ENCODE measurements at regions not wholly inside any gene's neighbourhood (a gene's known extent, or its start where the extent isn't known, plus 50 kb on each side); places are given as distances from the start of the nearest gene placed in this dataset.
A peak's percentile ranks its signal among the peaks of the same experiment; 100 is the strongest.

DNA sequence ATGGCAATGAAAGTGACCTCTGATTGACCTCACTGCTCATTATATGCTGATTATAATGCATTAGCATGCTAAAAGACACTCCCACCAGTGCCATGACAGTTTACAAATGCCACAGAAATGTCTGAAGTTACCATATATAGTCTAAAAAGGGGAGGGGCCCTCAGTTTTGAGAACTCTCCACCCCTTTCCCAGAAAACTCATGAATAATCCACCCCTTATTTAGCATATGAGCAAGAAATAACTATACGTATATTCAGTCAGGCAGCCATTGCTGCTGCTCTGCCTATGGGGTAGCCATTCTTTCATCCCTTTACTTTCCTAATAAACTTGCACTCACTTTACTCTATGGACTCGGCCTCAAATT, 163.1 kb downstream of the ESM1 start:
- Histone ChIP-seq H3K27me3 (ENCODE audit: control insufficient read depth, insufficient read depth, low read length) (no peaks in the 10 kb centered on the region), H3K9me3 (ENCODE audit: control insufficient read depth, low read length) (no peaks in the 10 kb centered on the region), H2AFZ (no peak overlapping the region), H3K4me1 (no peaks in the 10 kb centered on the region), H3K36me3 (ENCODE audit: control insufficient read depth, insufficient read depth, low read length) (no peaks in the 10 kb centered on the region), H3K4me3 (ENCODE audit: low read depth, low read length) (no peak overlapping the region), H3K9ac (no peak overlapping the region), H3K79me2 (no peaks in the 10 kb centered on the region), H3K4me2 (ENCODE audit: low read length) (no peak overlapping the region), H3K27ac (no peak overlapping the region)
- TF ChIP-seq, protein P1, sequence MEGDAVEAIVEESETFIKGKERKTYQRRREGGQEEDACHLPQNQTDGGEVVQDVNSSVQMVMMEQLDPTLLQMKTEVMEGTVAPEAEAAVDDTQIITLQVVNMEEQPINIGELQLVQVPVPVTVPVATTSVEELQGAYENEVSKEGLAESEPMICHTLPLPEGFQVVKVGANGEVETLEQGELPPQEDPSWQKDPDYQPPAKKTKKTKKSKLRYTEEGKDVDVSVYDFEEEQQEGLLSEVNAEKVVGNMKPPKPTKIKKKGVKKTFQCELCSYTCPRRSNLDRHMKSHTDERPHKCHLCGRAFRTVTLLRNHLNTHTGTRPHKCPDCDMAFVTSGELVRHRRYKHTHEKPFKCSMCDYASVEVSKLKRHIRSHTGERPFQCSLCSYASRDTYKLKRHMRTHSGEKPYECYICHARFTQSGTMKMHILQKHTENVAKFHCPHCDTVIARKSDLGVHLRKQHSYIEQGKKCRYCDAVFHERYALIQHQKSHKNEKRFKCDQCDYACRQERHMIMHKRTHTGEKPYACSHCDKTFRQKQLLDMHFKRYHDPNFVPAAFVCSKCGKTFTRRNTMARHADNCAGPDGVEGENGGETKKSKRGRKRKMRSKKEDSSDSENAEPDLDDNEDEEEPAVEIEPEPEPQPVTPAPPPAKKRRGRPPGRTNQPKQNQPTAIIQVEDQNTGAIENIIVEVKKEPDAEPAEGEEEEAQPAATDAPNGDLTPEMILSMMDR (IDR thresholded peaks at IDR 0.05): no peak

DNA sequence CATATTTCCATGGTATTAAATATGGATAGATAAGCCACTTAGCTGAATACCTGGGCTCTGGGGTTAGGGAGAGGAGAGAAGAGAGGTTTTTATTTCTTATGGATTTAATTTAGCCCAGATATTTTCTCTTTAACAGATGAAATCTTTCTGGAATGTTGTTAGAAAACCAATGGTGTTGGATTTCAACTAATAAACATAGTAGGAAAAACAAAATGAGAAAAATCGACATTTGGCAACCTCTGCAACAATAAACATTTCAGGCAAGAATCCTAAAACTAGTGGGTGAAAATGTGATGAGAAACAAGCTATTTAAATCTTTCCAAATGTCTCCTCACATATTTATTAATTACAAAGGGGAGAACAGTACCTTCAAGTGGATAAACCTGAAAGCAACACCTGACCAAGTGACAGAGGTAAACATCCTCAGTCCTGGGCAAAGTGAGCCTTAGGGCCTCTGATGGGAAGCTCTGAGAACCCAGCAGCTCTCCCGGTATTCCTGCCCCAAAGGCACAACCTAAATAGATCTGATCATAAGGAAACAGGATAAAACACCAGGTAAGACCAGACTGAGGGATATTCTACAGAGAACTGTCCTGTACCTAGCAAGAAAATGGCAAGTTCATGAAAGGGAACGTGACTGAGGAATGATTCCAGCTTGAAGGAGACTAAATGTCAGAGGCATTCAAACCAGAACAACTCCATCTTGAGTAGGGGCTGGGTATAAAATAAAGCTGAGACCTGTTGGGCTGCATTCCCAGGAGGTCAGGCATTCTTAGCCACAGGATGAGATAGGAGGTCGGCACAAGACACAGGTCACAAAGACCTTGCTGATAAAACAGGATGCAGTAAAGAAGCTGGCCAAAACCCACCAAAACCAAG, 163.7 kb downstream of the ESM1 start:
- H3K27me3 ChIP-seq (ENCODE audit: control insufficient read depth, insufficient read depth, low read length): no peaks in the 10 kb centered on the region
- no peak overlapping the region for H3K9ac ChIP-seq
- no peak overlapping the region for H3K4me2 ChIP-seq (ENCODE audit: low read length)
- H3K36me3 ChIP-seq (ENCODE audit: control insufficient read depth, insufficient read depth, low read length): no peaks in the 10 kb centered on the region
- no peaks in the 10 kb centered on the region for H3K9me3 ChIP-seq (ENCODE audit: control insufficient read depth, low read length)
- H2AFZ ChIP-seq: peak overlapping the region; percentile 40
- no peaks in the 10 kb centered on the region for H3K4me1 ChIP-seq
- H3K79me2 ChIP-seq: no peaks in the 10 kb centered on the region
- TF ChIP-seq, protein P1 (IDR thresholded peaks at IDR 0.05): no peak
- no peak overlapping the region for H3K27ac ChIP-seq
- no peak overlapping the region for H3K4me3 ChIP-seq (ENCODE audit: low read depth, low read length)

DNA sequence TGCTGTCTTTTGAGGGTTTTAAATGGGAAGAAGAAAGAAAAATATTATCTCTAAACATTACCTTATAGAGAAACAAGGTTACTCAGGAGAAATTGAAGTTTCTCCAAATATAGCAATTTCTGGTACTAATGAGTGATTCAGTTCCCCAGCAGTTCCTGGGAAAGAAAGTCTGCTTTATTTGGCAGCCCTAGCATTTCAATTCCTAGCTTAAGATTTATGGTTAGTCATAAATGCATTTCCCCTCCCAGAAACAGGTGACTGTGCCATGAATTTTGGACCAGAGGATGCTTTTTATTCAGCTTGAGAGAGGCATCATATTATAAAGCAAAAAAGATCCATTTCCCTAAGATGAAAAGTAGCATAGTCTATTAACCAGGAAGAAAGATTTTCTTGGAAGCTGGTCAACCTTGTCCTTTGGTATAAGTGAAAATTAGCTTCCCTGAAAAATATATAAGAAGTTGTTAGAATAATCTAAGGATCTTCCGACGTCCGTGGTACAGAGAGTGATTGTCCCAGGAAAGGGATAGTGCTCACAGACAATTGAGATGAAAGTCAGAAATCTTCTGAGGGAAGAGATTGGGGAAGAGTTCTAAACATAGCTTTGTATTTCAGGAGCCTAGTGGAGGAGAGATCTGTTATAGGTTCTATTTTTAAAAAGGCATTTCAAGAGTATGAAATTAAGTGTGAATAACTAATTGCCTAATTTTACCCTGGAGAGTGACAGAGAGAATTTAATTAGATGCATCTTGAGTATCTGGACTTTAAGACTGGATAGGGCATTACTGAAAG, 164.9 kb downstream of the ESM1 start:
- H3K36me3 ChIP-seq (ENCODE audit: control insufficient read depth, insufficient read depth, low read length): no peaks in the 10 kb centered on the region
- H3K4me3 ChIP-seq (ENCODE audit: low read depth, low read length): no peak overlapping the region
- no peak overlapping the region for H3K4me2 ChIP-seq (ENCODE audit: low read length)
- H3K9ac ChIP-seq: no peak overlapping the region
- TF ChIP-seq, protein P1 (IDR thresholded peaks at IDR 0.05): no peak
- no peaks in the 10 kb centered on the region for H3K27me3 ChIP-seq (ENCODE audit: control insufficient read depth, insufficient read depth, low read length)
- no peaks in the 10 kb centered on the region for H3K4me1 ChIP-seq
- no peak overlapping the region for H2AFZ ChIP-seq
- no peaks in the 10 kb centered on the region for H3K79me2 ChIP-seq
- no peaks in the 10 kb centered on the region for H3K9me3 ChIP-seq (ENCODE audit: control insufficient read depth, low read length)
- no peak overlapping the region for H3K27ac ChIP-seq

GRCh38 chr5:54807421-54807820, 178.0 kb downstream of the ESM1 start:
- H3K4me3 ChIP-seq (ENCODE audit: low read depth, low read length): no peak overlapping the region
- TF ChIP-seq, protein P1 (IDR thresholded peaks at IDR 0.05): no peak
- H3K36me3 ChIP-seq (ENCODE audit: control insufficient read depth, insufficient read depth, low read length): no peaks in the 10 kb centered on the region
- H3K9ac ChIP-seq: no peak overlapping the region
- no peak overlapping the region for H3K4me2 ChIP-seq (ENCODE audit: low read length)
- no peaks in the 10 kb centered on the region for H3K9me3 ChIP-seq (ENCODE audit: control insufficient read depth, low read length)
- H3K79me2 ChIP-seq: no peaks in the 10 kb centered on the region
- H2AFZ ChIP-seq: no peak overlapping the region
- H3K27ac ChIP-seq: no peak overlapping the region
- H3K27me3 ChIP-seq (ENCODE audit: control insufficient read depth, insufficient read depth, low read length): no peaks in the 10 kb centered on the region
- H3K4me1 ChIP-seq: no peaks in the 10 kb centered on the region
